ENCODE measurements at regions not wholly inside any gene's neighbourhood (a gene's known extent, or its start where the extent isn't known, plus 50 kb on each side); places are given as distances from the start of the nearest gene placed in this dataset.
"Not testable (repeated sequence)": the region's sequence is repeated elsewhere in the genome, so short reads cannot be mapped to it uniquely, and the experiment has no call there.

DNA sequence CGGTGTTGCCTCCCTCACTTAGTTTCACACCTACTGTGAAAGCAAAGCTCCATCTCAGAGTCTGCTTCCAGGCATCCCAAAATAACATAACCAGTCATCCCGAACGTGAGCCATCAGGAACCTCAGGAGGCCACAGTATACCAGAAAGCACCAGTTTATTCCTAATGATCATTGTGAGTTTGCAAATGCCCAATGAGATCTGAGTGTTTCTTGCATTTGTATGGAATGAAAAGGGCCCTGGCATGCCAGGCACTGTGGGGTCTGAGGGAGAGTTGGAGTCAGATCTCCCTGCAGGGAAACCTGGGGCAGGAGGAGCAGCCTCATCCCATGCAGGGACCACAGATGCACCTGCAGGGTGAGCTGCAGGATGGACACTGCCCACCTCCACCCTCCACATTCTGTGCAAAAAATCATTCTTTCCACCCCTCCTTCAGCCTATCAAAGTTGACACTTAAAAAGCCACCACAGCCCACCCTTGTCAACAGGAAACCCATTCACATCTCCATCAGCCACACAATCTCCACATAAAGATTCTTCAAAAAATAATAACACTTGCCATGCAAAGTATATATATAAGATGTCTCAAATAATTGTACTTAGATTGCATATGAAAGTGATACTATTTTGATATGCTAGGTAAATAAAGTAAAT, 112.3 kb downstream of the GGTLC2 start:
- DNase-seq (ENCODE audit: low read depth): not testable (repeated sequence)

DNA sequence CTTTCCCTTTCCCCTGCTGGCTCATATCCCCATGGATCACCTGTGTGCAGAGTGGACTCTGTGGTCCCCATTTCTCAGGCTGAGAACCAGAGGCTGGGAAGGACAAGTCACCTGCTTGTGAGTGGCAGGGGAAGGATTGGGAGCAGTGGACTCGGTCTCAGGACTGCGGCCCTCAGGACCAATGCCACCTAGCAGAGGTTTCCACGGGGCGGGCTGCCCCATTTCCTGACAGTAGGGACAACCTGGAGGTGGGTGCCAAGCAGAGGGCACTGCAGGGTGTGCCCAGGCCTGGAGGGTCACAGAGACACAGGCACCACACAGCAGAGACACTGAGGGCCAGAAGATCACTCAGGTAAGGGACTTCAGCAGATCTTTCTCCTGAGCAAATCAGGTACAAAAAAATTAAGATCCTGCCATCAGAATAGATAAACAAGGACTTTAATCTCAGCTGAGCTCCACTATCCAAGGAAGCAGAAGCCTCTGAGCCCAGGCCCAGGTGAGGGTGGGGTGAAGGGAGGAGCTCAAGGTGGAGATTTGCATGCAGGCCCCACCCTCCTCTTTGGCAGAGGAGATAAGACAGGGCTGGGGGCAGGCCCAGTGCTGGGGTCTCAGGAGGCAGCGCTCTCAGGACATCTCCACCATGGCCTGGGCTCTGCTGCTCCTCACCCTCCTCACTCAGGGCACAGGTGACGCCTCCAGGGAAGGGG, 113.8 kb downstream of the GGTLC2 start:
- not testable (repeated sequence) for DNase-seq (ENCODE audit: low read depth)

DNA sequence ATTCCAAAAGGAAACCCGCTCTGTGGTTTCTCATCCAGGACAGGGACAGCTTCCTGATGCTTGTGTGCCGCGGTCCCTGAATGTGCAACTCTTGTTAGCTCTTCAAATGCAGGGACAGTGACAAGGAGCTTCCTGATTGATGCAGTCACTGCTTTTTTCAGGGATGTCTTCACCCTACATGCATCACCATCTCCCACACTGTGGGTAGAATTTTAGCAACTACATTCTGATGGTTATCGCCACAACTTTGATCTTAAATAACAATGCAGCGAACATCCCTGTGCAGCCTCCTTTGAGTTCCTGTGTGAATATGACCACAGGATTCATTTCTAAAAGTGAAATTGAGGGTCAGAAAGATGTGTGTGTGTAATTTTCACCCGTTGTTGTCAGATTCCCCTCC, 115.0 kb downstream of the GGTLC2 start:
- no peak for DNase-seq (ENCODE audit: low read depth)

DNA sequence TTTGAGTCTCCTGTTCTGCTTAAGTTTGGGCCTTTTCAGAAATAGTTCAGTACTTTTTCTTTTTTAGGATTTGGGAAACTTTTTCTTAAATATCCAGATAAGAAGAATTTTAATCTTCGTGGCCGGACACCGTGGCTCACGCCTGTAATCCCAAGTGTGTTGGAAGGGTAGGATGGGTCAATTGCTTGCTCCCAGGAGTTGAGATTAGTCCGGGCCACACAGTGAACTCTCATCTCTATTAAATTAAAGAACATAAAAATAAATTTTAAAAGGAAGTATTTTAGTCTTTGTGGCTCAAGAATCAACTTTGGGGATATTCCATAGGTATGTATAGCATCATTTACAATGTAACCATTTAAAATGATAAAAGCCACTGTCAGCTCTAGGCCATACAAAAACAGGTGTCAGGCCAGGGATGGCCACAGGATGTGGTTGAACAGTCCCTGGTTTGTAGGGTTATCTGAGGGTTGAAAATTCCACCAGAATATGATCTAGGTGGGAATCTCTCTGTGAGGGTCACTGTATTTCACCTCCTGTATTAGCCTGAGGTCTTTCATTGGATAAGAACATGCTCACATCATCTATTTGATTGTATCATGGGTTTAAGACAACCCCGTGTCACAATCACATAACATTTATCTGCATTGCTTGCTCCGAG, 115.6 kb downstream of the GGTLC2 start:
- DNase-seq (ENCODE audit: low read depth): no peak

DNA sequence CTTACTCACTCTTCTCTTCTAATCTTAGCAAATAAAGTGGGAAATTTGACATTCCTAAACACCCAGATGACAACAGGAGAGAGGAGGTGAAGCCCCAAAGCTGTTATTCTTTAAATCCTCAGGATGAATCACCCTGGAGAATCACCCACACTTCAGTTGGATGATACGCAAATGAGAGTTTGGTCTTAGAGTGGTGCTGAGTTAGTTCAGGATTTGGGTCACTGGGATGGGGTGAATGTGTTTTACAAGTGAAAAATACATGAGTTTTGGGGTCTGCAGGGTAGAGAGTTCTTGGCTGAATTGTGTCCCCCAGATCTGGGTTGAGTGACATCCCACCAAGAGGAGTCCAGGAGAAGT, 117.2 kb downstream of the GGTLC2 start:
- no peak for DNase-seq (ENCODE audit: low read depth)

DNA sequence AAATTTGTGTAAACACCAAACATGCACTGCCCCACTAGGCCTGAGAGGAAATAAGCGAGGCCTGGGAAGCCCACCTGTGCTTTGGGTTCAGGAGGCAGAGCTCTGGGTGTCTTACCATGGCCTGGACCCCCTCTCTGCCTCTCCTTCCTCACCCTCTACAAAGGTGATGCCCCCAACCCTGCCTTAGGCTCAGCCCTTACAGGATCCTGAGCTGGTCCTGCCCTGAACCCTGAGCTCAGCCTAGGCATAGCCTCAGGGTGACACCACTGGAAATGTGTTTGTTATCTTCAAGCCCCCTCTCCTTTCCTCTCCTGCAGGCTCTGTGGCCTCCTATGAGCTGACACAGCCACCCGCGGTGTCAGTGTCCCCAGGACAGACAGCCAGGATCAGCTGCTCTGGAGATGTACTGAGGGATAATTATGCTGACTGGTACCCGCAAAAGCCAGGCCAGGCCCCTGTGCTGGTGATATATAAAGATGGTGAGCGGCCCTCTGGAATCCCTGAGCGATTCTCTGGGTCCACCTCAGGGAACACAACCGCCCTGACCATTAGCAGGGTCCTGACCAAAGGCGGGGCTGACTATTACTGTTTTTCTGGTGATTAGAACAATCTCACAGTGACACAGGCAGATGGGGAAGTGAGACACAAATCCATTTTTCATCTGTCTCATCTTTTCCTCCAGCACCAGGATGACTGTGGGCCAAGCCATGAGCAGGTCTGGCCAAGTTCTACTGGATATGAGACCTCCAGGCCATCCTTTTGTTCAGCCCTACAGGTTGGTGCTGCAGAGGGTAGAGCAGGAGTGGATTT, 117.8 kb downstream of the GGTLC2 start:
- DNase-seq (ENCODE audit: low read depth): no peak

DNA sequence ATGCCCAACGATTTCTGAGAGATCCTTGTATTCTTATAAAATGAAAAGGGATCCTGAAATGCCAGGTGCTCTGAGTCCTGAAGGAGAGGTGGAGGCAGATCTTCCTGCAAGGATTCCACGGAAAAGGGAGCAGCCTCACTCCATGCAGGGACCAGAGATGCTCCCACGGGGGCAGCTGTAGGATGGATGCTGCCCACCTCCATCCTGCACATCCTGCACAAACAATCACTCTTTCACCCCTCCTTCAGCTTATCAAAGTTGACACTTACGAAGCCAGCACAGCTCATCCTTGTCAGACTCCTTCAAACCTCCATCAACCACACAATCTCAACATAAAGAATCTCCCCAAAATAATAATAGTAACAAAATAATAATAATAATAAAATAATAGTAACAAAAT, 119.1 kb downstream of the GGTLC2 start:
- no peak for DNase-seq (ENCODE audit: low read depth)

DNA sequence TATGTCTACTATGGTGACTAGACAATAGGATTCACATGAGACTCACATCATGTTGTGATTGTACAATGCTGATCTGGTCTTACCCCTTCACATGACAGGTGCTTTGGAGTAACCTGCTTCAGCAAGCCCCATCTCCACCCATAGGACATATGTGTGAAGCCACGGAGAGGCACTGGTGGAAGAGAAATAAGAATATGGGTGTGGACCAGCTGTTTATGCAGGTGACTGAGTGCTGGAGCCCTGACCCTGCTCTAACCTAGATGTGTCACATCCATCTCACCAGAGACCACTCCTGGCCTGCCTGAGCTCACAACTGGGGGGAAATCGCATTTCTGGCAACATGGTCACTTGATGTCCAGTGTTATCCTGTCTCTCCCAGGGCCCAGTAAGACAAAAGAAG, 119.7 kb downstream of the GGTLC2 start:
- no peak for DNase-seq (ENCODE audit: low read depth)

DNA sequence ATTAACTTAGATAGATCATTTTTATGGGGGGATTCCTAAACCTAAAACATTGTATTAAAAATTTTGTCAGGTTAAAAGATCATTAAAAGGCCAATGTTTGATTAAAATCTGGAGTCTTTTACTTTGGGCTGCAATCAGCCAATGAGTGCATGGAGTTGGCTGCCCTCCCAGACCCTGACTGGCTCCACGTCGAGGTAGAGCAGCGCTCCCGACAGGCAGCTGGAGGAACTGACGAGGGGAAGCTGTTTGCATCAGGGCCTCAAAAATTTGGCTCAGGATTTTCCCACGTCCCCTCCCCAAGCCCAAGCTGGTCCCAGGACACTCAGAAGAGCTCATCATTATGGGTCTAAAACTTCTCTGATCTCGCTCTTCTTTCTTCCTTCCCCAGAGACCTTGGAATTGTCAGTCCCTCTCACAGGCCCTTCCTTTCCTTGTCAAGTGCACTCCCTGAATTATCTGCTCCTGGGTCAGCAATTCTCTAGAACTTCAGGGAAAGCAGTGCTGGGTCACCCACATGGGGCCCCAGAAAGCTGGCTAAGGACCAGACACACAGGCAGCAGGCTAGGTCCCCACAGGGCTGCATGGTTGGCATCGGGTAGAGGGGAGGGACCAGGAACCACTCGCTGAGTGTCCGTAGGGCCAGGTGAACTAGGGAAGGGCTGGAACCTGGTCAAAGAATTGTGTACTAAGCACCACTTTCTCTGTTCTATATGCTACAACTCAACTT, 119.6 kb upstream of the IGLL5 start:
- no peak for DNase-seq (ENCODE audit: low read depth)

DNA sequence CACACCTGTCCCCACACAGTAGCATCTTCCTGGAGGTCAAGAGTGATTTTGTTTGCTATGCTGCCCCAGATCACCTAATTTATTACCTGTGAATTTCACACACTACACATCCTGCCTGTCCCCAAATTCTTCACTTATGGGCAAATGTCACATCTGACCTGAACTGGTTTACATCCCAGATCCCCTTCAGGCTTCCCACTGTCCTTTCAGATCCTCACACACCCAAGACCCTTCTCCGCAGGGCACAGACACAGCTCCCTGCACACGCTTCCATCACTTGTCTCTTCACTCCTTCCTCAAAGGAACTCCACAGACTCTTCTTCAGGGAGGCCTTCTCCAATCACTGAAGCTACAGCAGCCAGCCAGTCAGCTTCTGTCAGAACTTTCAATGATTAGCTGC, 118.7 kb upstream of the IGLL5 start:
- DNase-seq (ENCODE audit: low read depth): no peak

DNA sequence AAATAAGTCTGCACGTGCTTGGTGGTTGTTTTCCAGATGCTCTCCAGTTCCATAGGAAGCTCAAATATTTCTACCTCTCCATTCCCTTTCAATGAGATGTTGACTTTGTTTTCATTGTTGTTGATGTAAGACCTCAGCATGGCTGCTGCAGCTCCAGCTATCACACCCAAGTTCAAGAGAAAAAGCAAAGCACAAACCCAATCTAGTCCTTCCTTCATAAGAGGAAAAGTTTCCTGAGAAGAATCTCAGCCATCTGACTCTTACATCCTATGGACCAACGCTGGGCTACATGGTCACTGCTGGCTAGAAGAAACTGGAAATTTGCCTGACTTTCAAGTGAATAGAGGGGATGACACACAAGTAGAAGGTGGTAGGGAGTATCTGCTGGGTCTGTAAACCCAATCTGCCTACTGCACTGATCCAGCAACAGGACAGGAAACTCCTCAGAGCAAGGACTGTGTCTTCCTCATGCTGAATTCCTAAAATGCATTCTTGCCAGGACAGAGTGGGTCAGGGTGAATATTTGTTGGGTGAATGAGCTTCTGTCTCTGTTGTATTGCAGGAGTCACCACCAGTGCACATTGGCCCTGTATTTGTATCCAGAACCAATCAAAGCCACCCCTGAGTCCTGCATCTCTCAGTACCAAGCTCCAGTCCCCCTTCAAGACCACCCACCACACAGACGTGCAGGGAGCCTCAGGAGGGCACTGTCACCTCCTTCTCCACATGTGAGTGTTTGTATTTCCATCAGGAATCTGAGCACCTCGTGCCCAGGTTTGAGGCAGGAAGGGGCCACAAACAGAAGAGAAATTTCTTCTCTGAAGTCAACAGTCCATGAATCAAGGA, 118.0 kb upstream of the IGLL5 start:
- no peak for DNase-seq (ENCODE audit: low read depth)

DNA sequence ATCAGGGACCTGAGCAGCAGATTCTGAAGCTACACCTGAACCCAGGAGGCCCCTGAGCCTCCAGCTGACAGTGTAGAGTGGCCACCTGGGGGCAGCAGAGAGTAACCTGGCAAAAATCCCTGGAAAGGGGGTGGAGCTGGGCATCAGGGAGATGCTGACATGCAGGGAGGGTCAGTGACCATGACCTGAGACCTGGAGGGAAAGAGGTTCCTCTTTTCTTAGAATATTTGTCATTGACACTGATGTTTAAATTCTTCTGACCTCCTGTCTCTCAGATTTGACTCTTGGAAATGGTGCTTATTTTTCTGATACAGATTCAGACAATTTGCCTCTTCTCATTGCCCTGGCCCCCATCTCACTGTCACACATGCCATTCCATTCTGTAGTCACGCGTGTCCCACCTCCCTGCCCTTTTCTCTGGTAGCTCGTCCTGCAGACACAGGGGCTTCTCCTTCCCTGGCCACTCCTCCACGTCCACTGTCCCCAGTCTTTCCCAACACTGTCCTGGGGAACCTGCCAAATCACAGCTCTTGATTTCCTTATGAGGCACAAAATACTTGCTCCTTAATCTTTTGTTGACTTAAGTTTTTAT, 117.2 kb upstream of the IGLL5 start:
- peak; percentile 12 for DNase-seq (ENCODE audit: low read depth)

DNA sequence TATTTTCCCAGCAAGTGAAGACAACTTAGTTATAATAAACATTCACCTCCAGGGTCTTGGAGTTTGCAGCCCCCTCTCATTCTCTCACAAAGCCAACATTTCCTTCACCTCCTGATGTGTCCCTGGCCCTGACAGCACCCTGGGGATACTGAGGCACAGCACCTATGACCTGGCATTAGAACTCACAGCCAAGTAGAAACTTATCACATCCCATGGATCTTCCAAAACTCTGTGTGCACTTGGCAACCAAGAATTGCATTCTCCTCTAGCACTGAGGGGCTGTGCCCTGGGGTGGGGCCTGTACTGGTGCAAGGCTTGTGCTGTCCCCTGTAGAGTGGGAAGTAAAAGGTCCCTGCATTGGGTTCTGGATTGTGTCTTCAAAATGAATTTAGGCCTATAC, 116.7 kb upstream of the IGLL5 start:
- no peak for DNase-seq (ENCODE audit: low read depth)

DNA sequence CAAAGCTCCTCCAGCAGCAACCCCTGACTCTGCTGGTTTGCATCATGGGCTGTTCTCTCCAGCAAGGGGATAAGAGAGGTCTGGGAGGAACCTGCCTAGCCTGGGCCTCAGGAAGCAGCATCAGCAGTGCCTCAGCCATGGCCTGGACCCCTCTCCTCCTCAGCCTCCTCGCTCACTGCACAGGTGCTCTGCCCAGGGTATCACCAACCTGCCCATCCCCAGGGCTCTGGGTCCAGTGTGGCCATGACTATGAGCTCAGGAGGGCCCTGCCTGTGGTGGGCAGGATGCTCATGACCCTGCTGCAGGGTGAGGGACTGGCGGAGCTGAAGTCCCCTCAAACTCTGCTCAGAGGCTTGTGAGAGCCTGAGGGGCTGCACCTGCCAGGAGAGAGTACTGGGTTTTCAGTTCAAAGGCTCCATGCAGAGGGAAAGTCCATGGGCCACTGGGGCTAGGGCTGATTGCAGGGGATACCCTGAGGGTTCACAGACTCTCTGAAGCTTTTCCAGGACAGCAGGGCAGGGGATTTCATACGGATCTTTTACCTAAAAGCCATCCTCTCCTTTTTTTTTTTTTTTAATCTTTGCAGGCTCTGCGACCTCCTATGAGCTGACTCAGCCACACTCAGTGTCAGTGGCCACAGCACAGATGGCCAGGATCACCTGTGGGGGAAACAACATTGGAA, 115.8 kb upstream of the IGLL5 start:
- DNase-seq (ENCODE audit: low read depth): no peak

DNA sequence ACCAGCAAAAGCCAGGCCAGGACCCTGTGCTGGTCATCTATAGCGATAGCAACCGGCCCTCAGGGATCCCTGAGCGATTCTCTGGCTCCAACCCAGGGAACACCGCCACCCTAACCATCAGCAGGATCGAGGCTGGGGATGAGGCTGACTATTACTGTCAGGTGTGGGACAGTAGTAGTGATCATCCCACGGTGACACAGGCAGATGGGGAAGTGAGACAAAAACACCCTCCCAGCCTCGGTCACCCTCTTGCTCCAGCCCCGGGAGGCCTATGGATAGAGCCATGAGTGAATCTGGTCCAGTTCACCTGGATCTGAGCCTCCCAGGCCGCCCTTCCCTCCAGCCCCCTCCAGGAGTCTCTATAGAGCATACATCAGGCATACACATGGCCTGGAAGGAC, 115.2 kb upstream of the IGLL5 start:
- no peak for DNase-seq (ENCODE audit: low read depth)

DNA sequence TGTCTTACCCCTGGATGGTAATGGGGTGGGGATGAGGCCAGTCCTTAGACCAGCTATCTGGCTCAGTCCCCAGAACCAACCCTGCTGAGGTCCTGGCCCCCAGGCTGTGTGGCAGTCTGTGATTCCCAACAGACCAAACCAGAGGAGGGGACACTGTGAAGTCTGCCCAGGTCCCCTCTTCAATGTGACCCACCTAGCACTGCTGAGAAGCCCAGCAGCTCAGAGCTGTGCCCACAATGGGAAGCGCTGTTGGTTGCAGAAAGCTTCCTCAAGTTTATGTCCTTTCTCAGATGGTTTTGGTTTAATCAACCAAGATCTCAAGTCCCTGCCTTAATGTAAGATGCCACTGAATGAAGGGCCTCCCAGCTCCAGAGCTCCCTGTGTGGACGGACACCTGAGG, 114.7 kb upstream of the IGLL5 start:
- DNase-seq (ENCODE audit: low read depth): no peak

DNA sequence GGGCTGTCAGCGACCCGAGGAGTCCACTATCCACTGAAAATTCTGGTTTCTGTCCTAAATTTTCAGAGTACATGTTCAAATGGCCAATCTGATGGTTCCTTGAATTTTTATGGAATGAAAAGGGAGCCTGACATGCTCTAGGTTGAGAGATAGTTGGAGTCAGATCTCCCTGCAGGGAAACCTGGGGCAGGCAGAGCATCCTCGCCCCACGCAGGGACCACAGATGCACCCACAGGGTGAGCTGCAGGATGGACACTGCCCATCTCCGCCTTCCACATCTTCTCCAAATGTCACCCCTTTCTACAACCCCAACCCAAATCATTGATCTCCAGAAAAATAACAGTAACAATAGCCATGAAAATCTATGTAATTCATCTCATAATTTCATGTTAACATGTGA, 114.2 kb upstream of the IGLL5 start:
- no peak for DNase-seq (ENCODE audit: low read depth)

DNA sequence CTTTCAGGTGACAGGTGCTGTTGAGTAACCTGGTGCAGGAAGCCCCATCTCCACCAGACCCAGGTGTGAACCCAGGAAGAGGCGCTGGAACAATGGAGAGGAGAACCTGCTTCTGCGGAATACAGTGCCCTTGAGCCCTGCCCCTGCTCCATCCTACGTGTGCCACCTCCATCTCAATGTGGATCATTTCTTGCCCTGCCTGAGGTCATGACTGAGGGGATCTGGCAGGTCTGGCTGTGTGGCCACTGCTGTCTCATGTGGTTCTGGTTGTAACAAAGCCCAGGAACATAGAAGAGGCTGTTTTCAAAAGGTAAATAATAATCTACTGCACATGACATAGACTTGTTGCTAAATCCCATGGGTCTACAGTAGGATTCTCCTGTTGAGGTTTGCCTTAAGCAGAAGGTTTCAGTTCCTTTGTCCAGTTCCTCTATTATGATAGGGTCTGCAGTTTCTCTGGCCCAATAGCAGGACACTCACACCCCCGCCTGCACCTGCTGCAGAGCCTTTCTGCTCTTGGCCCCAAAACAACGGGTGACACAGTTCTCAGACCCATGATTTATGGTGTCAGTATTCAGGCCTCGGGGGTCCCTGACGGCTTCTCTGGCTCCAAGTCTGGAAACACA, 113.5 kb upstream of the IGLL5 start:
- DNase-seq (ENCODE audit: low read depth): no peak

DNA sequence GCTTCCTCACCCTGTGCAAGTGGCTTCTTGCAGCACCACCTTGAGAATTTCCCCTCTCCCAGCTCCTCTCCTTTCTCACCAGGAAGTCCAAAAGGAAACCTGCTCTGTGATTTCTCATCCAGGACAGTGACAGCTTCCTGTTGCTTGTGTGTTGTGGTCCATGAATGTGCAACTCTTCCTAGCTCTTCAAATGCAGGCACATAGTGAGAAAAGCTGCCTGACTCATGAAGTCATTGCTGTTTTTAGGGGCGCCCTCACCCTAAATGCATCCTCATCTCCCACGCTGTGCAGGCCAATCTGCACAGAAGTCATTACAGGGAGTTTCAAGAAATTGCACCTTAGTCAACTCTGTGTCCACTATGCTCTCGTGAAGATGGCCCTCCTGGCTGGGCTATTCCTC, 112.9 kb upstream of the IGLL5 start:
- DNase-seq (ENCODE audit: low read depth): not testable (repeated sequence)
